Hepatocyte (in vitro differentiated cells): ENCODE measurements at regions not wholly inside any gene's neighbourhood (a gene's known extent, or its start where the extent isn't known, plus 50 kb on each side); places are given as distances from the start of the nearest gene placed in this dataset.

ENCODE experiments used
- DNase-seq: peaks from one replicate; pipeline ENCODE4 v3.0.0-alpha.2; 2016; ENCODE audit warnings: low spot score
- H2AFZ ChIP-seq: fragments of 200-600 bp; sonication (generic); 2 replicates; pipeline ENCODE4 v1.6.0; 2016; ENCODE audit warnings: antibody characterized with exemption, mild to moderate bottlenecking
- H3K27ac ChIP-seq: fragments of 200-600 bp; sonication (generic); 2 replicates; pipeline ENCODE4 v1.5.1; 2016; ENCODE audit warnings: mild to moderate bottlenecking
- H3K27me3 ChIP-seq: fragments of 200-600 bp; sonication (generic); 2 replicates; pipeline ENCODE4 v1.6.1; 2016
- H3K36me3 ChIP-seq: fragments of 200-600 bp; sonication (generic); replicated peaks from 2 replicates; pipeline ENCODE4 v1.5.1; 2016; ENCODE audit warnings: low read depth; ENCODE audit not compliant: insufficient read depth
- H3K4me1 ChIP-seq: fragments of 200-600 bp; sonication (generic); 2 replicates; pipeline ENCODE4 v1.5.1; 2016; ENCODE audit warnings: mild to moderate bottlenecking, moderate library complexity; ENCODE audit not compliant: insufficient read depth
- H3K4me2 ChIP-seq: fragments of 200-600 bp; sonication (generic); 2 replicates; pipeline ENCODE4 v1.6.0; 2016
- H3K4me3 ChIP-seq: fragments of 200-600 bp; sonication (generic); 2 replicates; pipeline ENCODE4 v1.5.1; 2016; ENCODE audit warnings: mild to moderate bottlenecking
- H3K79me2 ChIP-seq: fragments of 200-600 bp; sonication (generic); 2 replicates; pipeline ENCODE4 v1.6.0; 2017; ENCODE audit warnings: mild to moderate bottlenecking
- H3K9me2 ChIP-seq: fragments of 200-600 bp; sonication (generic); replicated peaks from 2 replicates; pipeline ENCODE4 v1.6.0; 2017; ENCODE audit warnings: mild to moderate bottlenecking; ENCODE audit not compliant: insufficient read depth
- H3K9me3 ChIP-seq: fragments of 200-600 bp; sonication (generic); 2 replicates; pipeline ENCODE4 v1.5.1; 2016; ENCODE audit warnings: low read depth, mild to moderate bottlenecking
- H4K20me1 ChIP-seq: fragments of 200-600 bp; sonication (generic); 2 replicates; pipeline ENCODE4 v1.6.0; 2016; ENCODE audit warnings: mild to moderate bottlenecking; ENCODE audit not compliant: insufficient read depth, poor library complexity, severe bottlenecking
- EZH2 ChIP-seq: fragments of 200-600 bp; sonication (generic); IDR thresholded peaks from 2 replicates; pipeline ENCODE4 v1.6.1; 2016; ENCODE audit warnings: antibody characterized with exemption, mild to moderate bottlenecking, borderline replicate concordance
- EZH2phosphoT487 ChIP-seq: fragments of 200-600 bp; sonication (generic); IDR thresholded peaks from one replicate; pipeline ENCODE4 v1.6.1; 2018; ENCODE audit warnings: antibody characterized with exemption, mild to moderate bottlenecking, low read depth, moderate library complexity; ENCODE audit not compliant: unreplicated experiment, severe bottlenecking
- WGBS: methylation state at CpG from one replicate; pipeline ENCODE4 v1.1.6; 2016; ENCODE audit warnings: low lambda C conversion rate; ENCODE audit errors: missing lambda C conversion rate; 5-methylcytosine and 5-hydroxymethylcytosine counted together
- TF ChIP-seq, protein P1 (sequence below): fragments of 200-600 bp; sonication (generic); IDR thresholded peaks from 2 replicates; pipeline ENCODE4 v1.5.1; 2016; ENCODE audit warnings: antibody characterized with exemption, mild to moderate bottlenecking; ENCODE audit not compliant: poor library complexity

DNA sequence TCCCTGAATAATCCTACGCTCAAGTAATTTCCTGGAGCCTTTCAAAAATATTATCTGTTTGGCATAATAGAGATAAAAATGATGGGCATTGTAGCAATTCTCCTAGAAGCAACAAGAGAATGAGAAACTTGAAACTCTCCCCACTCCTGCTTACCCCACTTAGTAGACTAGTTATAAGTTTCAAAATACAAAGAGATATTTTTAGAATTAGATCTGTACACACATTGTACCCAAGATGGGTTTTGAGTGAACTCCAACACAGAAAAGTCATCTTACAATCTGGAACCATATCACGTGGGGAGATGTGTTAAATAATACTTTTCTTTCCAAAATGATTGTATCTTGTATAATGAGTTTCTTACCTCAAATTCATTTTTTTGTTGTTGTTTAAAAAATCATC is 484.9 kb downstream of the LPIN1 start:
- Histone ChIP-seq H3K27ac (no peak overlapping the region), H3K4me2 (no peak overlapping the region), H3K36me3 (no peaks in the 10 kb centered on the region), H3K9me2 (no peaks in the 10 kb centered on the region), H3K27me3 (no peaks in the 10 kb centered on the region), H3K79me2 (no peaks in the 10 kb centered on the region), H3K9me3 (no peaks in the 10 kb centered on the region), H3K4me1 (no peaks in the 10 kb centered on the region), H2AFZ (no peak overlapping the region), H3K4me3 (no peak overlapping the region), H4K20me1 (no peaks in the 10 kb centered on the region)
- WGBS = 89% methylated on average over 2 of the region's 2 CpGs
- TF ChIP-seq, protein P1, sequence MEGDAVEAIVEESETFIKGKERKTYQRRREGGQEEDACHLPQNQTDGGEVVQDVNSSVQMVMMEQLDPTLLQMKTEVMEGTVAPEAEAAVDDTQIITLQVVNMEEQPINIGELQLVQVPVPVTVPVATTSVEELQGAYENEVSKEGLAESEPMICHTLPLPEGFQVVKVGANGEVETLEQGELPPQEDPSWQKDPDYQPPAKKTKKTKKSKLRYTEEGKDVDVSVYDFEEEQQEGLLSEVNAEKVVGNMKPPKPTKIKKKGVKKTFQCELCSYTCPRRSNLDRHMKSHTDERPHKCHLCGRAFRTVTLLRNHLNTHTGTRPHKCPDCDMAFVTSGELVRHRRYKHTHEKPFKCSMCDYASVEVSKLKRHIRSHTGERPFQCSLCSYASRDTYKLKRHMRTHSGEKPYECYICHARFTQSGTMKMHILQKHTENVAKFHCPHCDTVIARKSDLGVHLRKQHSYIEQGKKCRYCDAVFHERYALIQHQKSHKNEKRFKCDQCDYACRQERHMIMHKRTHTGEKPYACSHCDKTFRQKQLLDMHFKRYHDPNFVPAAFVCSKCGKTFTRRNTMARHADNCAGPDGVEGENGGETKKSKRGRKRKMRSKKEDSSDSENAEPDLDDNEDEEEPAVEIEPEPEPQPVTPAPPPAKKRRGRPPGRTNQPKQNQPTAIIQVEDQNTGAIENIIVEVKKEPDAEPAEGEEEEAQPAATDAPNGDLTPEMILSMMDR = no peak
- TF ChIP-seq EZH2phosphoT487 = no peak
- no peak for TF ChIP-seq EZH2
- DNase-seq = no peak

DNA sequence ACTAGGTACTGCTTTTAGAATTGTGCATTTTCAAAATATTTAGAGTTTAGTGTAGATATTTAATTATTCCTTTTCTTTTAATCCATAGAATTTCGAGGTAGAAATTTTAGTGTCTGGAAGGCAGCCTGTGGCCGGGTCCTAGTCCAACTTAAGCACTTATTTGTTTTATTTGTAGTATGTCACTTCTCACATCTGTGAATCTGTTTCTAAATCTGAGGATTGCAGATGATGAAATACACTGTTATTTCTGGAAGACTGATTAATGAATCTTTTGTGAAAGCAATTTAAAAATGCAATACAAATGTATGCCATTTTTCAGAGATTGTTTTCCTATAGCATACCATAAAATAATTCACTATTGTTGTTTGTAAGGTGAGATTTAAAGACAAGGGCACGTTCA is 483.9 kb upstream of the TRIB2 start:
- no peak for DNase-seq
- Histone ChIP-seq H3K27ac (no peak overlapping the region), H3K9me2 (no peaks in the 10 kb centered on the region), H3K36me3 (no peaks in the 10 kb centered on the region), H3K79me2 (no peaks in the 10 kb centered on the region), H3K4me3 (no peak overlapping the region), H3K4me2 (no peak overlapping the region), H3K4me1 (no peaks in the 10 kb centered on the region), H4K20me1 (no peaks in the 10 kb centered on the region), H3K27me3 (no peaks in the 10 kb centered on the region), H3K9me3 (no peaks in the 10 kb centered on the region), H2AFZ (no peak overlapping the region)
- WGBS = 78% methylated on average over 3 of the region's 3 CpGs
- TF ChIP-seq EZH2 (no peak), EZH2phosphoT487 (no peak)
- TF ChIP-seq, protein P1 = no peak

DNA sequence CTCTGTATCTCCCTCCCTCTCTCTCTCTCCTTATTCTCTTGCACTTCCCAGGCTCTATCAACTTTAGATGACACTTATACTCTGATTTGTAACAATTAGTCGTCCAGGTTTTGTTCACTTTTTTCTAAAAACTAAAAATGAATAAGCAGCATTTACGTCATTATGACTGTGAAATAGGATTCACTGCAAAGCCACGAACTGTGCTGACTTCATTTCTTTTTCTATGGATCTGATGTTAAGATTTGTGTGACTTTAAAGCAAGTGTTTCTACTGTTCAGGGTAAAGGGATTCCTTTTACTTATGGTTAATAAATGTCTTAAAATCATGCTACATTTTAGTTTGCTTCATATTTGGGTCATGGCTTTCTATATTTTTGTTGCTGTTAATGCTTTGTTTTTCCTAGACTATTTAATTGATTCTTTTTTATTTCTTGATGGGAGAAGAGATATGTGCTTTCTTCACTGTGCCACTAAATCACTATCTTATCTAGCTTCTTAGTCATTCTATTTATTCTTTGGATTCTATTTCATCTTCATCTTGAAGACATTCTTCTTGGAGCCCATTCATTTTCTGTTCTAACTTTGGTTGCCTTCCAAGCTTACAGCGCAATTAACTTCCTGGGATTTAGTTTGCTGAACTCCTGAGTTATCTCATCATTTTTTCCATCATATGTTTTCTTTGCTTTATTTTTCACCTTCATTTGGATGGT is 480.4 kb upstream of the TRIB2 start:
- Histone ChIP-seq H2AFZ (no peak overlapping the region), H3K36me3 (no peaks in the 10 kb centered on the region), H3K9me3 (no peaks in the 10 kb centered on the region), H3K4me1 (no peaks in the 10 kb centered on the region), H3K9me2 (no peaks in the 10 kb centered on the region), H3K79me2 (no peaks in the 10 kb centered on the region), H3K4me3 (no peak overlapping the region), H3K27me3 (no peaks in the 10 kb centered on the region), H3K4me2 (no peak overlapping the region), H3K27ac (no peak overlapping the region), H4K20me1 (no peaks in the 10 kb centered on the region)
- 93% methylated on average over 4 of the region's 4 CpGs for WGBS
- DNase-seq = no peak
- TF ChIP-seq EZH2 (no peak), EZH2phosphoT487 (no peak)
- TF ChIP-seq, protein P1 = no peak

DNA sequence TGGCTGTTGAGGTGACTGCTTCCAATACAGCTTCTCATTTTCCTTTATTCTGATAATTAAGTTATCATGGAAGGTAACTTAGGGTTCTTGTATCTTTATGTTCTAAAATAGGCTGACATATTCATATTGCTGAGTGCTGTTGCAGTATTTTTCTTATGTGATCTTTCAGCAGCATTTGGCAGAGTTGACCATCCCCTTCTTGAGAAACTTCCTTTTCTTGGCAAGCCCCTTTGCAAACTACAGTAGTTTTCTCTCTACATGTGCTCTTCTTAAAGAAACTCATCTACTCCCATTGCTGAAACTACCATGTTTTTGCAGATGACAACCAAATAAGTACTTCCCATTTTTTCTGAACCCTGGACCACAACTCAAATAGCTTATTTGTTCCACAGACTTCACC is 476.5 kb upstream of the TRIB2 start:
- no peak overlapping the region for H2AFZ ChIP-seq
- no peak for DNase-seq
- H3K9me3 ChIP-seq = no peaks in the 10 kb centered on the region
- no peak overlapping the region for H3K4me2 ChIP-seq
- H3K27me3 ChIP-seq = no peaks in the 10 kb centered on the region
- no peaks in the 10 kb centered on the region for H3K9me2 ChIP-seq
- H4K20me1 ChIP-seq = no peaks in the 10 kb centered on the region
- no peaks in the 10 kb centered on the region for H3K79me2 ChIP-seq
- no peak overlapping the region for H3K27ac ChIP-seq
- TF ChIP-seq, protein P1 = no peak
- no peak for TF ChIP-seq EZH2phosphoT487
- TF ChIP-seq EZH2 = no peak
- H3K36me3 ChIP-seq = no peaks in the 10 kb centered on the region
- H3K4me3 ChIP-seq = no peak overlapping the region
- no peaks in the 10 kb centered on the region for H3K4me1 ChIP-seq
